Endodermal cell (in vitro differentiated cells): ENCODE measurements at regions not wholly inside any gene's neighbourhood (a gene's known extent, or its start where the extent isn't known, plus 50 kb on each side); places are given as distances from the start of the nearest gene placed in this dataset.

Experiments
- DNase-seq: peaks from one replicate; pipeline ENCODE4 v3.0.0-alpha.2; 2017
- H3K27ac ChIP-seq: 2 replicates; pipeline ENCODE4 v1.5.1; 2013; ENCODE audit warnings: mild to moderate bottlenecking, low read depth, low read length, moderate library complexity
- H3K27me3 ChIP-seq: 2 replicates; pipeline ENCODE4 v1.6.1; 2013; ENCODE audit warnings: mild to moderate bottlenecking, low read length, moderate library complexity; ENCODE audit not compliant: insufficient read depth, control insufficient read depth, poor library complexity, severe bottlenecking
- H3K36me3 ChIP-seq: 2 replicates; pipeline ENCODE4 v1.7.0; 2013; ENCODE audit warnings: mild to moderate bottlenecking, low read length, moderate library complexity; ENCODE audit not compliant: control insufficient read depth, insufficient read depth
- H3K4me1 ChIP-seq: one replicate; pipeline ENCODE4 v1.7.0; 2013; ENCODE audit warnings: low read length; ENCODE audit not compliant: control insufficient read depth, insufficient read depth
- H3K4me3 ChIP-seq: 2 replicates; pipeline ENCODE4 v1.5.1; 2013; ENCODE audit warnings: mild to moderate bottlenecking, low read length, moderate library complexity
- H3K9ac ChIP-seq: 2 replicates; pipeline ENCODE4 v1.6.1; 2013; ENCODE audit warnings: mild to moderate bottlenecking, low read length, moderate library complexity; ENCODE audit not compliant: poor library complexity, severe bottlenecking; ENCODE audit errors: extremely low read depth
- H3K9me3 ChIP-seq: 2 replicates; pipeline ENCODE4 v1.6.1; 2013; ENCODE audit warnings: mild to moderate bottlenecking, low read length, moderate library complexity; ENCODE audit not compliant: control insufficient read depth
- H3K27ac Mint-ChIP-seq: 2 replicates; pipeline ENCODE4 v1.8.0; 2020; ENCODE audit warnings: mixed read lengths
- H3K27me3 Mint-ChIP-seq: 2 replicates; pipeline ENCODE4 v1.8.0; 2021; ENCODE audit warnings: mild to moderate bottlenecking, mixed read lengths; ENCODE audit not compliant: insufficient read depth
- H3K36me3 Mint-ChIP-seq: 2 replicates; pipeline ENCODE4 v1.8.0; 2020; ENCODE audit warnings: low read depth, mixed read lengths
- H3K4me1 Mint-ChIP-seq: 2 replicates; pipeline ENCODE4 v1.8.0; 2020; ENCODE audit warnings: mixed read lengths
- H3K4me3 Mint-ChIP-seq: 2 replicates; pipeline ENCODE4 v1.8.0; 2020; ENCODE audit warnings: mild to moderate bottlenecking, moderate library complexity, mixed read lengths
- H3K9me3 Mint-ChIP-seq: 2 replicates; pipeline ENCODE4 v1.8.0; 2020; ENCODE audit warnings: mild to moderate bottlenecking, mixed read lengths
- CTCF ChIP-seq: fragments of 200-600 bp; sonication (generic); conservative IDR thresholded peaks from 2 replicates; pipeline ENCODE4 v1.5.0; 2021; ENCODE audit warnings: antibody characterized with exemption, mild to moderate bottlenecking
- WGBS, 2 experiments: methylation state at CpG; one replicate each; pipeline versions ENCODE4 v1.1.5 to v1.1.7; 2013; ENCODE audit warnings: missing lambda C conversion rate in 2 of 2, mixed read lengths in 1 of 2; ENCODE audit not compliant: insufficient coverage in 1 of 2, insufficient read length in 1 of 2; 5-methylcytosine and 5-hydroxymethylcytosine counted together

- Histone ChIP-seq H3K4me3 (no peak overlapping the region), H3K9ac (no peak overlapping the region), H3K36me3 (no peaks in the 10 kb centered on the region), H3K27me3 (no peaks in the 10 kb centered on the region), H3K9me3 (peaks cover 6% of the 10 kb centered on the region), H3K4me1 (no peaks in the 10 kb centered on the region), H3K27ac (no peak overlapping the region)
- Mint-ChIP-seq H3K27ac (no peak overlapping the region), H3K27me3 (no peaks in the 10 kb centered on the region), H3K4me3 (no peak overlapping the region), H3K4me1 (peaks cover 10% of the 10 kb centered on the region), H3K9me3 (peaks cover 8% of the 10 kb centered on the region), H3K36me3 (peaks cover 6% of the 10 kb centered on the region)
- WGBS, 2 experiments: 80% methylated on average over 2 of the region's 2 CpGs; no CpG with 5 or more reads in 1 of the 2 experiments
- no peak for TF ChIP-seq CTCF
- DNase-seq: no peak
These were observed 184.4 kb downstream of the PCDH7 start for GRCh38 chr4:30904588-30904987.

GRCh38 chr4:30912098-30912714, 192.0 kb downstream of the PCDH7 start:
- no peaks in the 10 kb centered on the region for H3K27me3 Mint-ChIP-seq
- no peak overlapping the region for H3K4me3 Mint-ChIP-seq
- H3K9me3 ChIP-seq: no peaks in the 10 kb centered on the region
- DNase-seq: no peak
- H3K27ac Mint-ChIP-seq: no peak overlapping the region
- no peak overlapping the region for H3K9ac ChIP-seq
- H3K27me3 ChIP-seq: no peaks in the 10 kb centered on the region
- H3K36me3 Mint-ChIP-seq: peaks cover 4% of the 10 kb centered on the region
- TF ChIP-seq CTCF: no peak
- peaks cover 15% of the 10 kb centered on the region for H3K9me3 Mint-ChIP-seq
- H3K27ac ChIP-seq: no peak overlapping the region
- no peaks in the 10 kb centered on the region for H3K4me1 ChIP-seq
- 80 to 85% methylated on average over 1 of the region's 1 CpG for WGBS, 2 experiments
- peaks cover 12% of the 10 kb centered on the region for H3K4me1 Mint-ChIP-seq
- no peaks in the 10 kb centered on the region for H3K36me3 ChIP-seq
- H3K4me3 ChIP-seq: no peak overlapping the region

DNA sequence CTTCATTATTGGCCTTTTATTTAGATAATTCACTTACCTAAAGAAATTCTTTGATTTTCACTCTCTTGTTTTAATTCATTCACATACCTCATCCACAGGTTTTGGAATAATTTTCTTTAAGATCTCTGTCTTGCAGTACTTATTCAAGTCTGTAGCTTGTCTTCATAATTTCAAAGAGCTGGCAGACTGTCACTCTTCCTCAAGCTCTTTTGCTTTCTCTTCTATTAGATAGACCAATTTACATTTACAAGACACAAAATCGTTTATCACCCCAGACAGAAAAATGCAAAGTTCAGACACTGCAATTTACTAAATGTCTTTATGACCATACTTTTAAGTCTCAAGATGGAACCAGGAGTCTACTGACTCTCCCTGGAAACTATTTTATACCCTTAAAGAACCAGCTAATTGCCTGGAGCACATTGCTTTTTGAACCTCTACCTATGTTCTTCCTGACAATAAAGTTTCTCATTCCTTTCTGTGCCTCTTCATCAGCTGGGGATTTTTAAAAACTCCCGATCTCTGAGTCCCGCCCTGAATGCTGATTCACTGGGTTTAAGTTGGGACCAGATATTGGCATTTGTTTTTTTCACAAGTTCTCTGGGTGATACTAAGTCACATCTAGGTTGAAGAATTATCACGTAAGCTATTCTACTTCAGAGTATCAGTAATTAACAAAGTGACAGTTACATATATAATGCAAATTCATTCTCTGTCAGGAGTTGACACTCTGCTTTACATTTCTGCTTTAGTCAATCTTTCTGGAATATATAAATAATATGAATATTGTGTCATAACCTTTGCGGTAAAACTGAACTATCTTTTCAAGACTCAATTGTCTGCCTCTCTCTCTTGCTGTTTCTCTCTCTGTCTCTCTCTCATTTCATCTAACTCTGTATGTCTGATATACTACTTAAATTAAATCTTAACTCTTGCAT, 196.4 kb downstream of the PCDH7 start:
- H3K27me3 ChIP-seq: no peaks in the 10 kb centered on the region
- H3K27ac ChIP-seq: no peak overlapping the region
- TF ChIP-seq CTCF: no peak
- H3K4me1 ChIP-seq: no peaks in the 10 kb centered on the region
- 77 to 80% methylated on average over 3 to 5 of the region's 5 CpGs for WGBS, 2 experiments
- H3K36me3 ChIP-seq: peaks cover 4% of the 10 kb centered on the region
- H3K9ac ChIP-seq: no peak overlapping the region
- Mint-ChIP-seq H3K27ac (no peak overlapping the region), H3K27me3 (no peaks in the 10 kb centered on the region), H3K4me3 (no peak overlapping the region), H3K9me3 (no peaks in the 10 kb centered on the region), H3K4me1 (peaks cover 20% of the 10 kb centered on the region), H3K36me3 (peaks cover 7% of the 10 kb centered on the region)
- H3K9me3 ChIP-seq: no peaks in the 10 kb centered on the region
- no peak overlapping the region for H3K4me3 ChIP-seq
- no peak for DNase-seq
